Astrocyte (in vitro differentiated cells and primary cell): ENCODE measurements at regions not wholly inside any gene's neighbourhood (a gene's known extent, or its start where the extent isn't known, plus 50 kb on each side); places are given as distances from the start of the nearest gene placed in this dataset.

Experiments used
- DNase-seq: peaks from one replicate; pipeline ENCODE4 v3.0.0-alpha.2; 2010; ENCODE audit warnings: low read depth
- FAIRE-seq: peaks from 2 replicates; lab custom pipeline; 2011; peaks lifted over from hg19 to GRCh38; lab: Jason Lieb, UNC
- H2AFZ ChIP-seq: 2 replicates; pipeline ENCODE4 v1.6.0; 2012; ENCODE audit warnings: low read depth, low read length, inconsistent platforms
- H3K27ac ChIP-seq: 2 replicates; pipeline ENCODE4 v1.5.1; 2011; ENCODE audit warnings: low read depth, low read length, inconsistent platforms
- H3K27me3 ChIP-seq: 2 replicates; pipeline ENCODE4 v1.6.0; 2011; ENCODE audit warnings: low read length, inconsistent platforms; ENCODE audit not compliant: insufficient read depth
- H3K36me3 ChIP-seq: 2 replicates; pipeline ENCODE4 v1.5.1; 2011; ENCODE audit warnings: low read length, inconsistent platforms; ENCODE audit not compliant: insufficient read depth
- H3K4me1 ChIP-seq: 2 replicates; pipeline ENCODE4 v1.5.1; 2011; ENCODE audit warnings: low read length, inconsistent platforms; ENCODE audit not compliant: insufficient read depth
- H3K4me2 ChIP-seq: 2 replicates; pipeline ENCODE4 v1.6.0; 2012; ENCODE audit warnings: low read length, inconsistent platforms
- H3K4me3 ChIP-seq: 2 replicates; pipeline ENCODE4 v1.5.1; 2011; ENCODE audit warnings: low read depth, mild to moderate bottlenecking, low read length, inconsistent platforms; ENCODE audit not compliant: insufficient read depth
- H3K79me2 ChIP-seq: 2 replicates; pipeline ENCODE4 v1.6.0; 2012; ENCODE audit warnings: mild to moderate bottlenecking, low read length, inconsistent platforms; ENCODE audit not compliant: insufficient read depth
- H3K9ac ChIP-seq: 2 replicates; pipeline ENCODE4 v1.6.0; 2012; ENCODE audit warnings: mild to moderate bottlenecking, low read length, inconsistent platforms
- H3K9me3 ChIP-seq: 2 replicates; pipeline ENCODE4 v1.5.1; 2012; ENCODE audit warnings: low read depth, mild to moderate bottlenecking, low read length, inconsistent platforms; ENCODE audit not compliant: insufficient read depth
- H4K20me1 ChIP-seq: 2 replicates; pipeline ENCODE4 v1.6.0; 2012; ENCODE audit warnings: low read length, inconsistent platforms; ENCODE audit not compliant: insufficient read depth
- H3K27ac Mint-ChIP-seq: one replicate; pipeline ENCODE4 v1.8.0; 2021; ENCODE audit warnings: mild to moderate bottlenecking, mixed read lengths; ENCODE audit not compliant: unreplicated experiment
- H3K27me3 Mint-ChIP-seq: one replicate; pipeline ENCODE4 v1.8.0; 2021; ENCODE audit warnings: low read depth, mixed read lengths; ENCODE audit not compliant: unreplicated experiment
- H3K36me3 Mint-ChIP-seq: one replicate; pipeline ENCODE4 v1.8.0; 2021; ENCODE audit warnings: low read depth, mixed read lengths; ENCODE audit not compliant: unreplicated experiment
- H3K4me1 Mint-ChIP-seq: one replicate; pipeline ENCODE4 v1.8.0; 2021; ENCODE audit warnings: low read depth, mixed read lengths; ENCODE audit not compliant: unreplicated experiment
- H3K4me3 Mint-ChIP-seq: one replicate; pipeline ENCODE4 v1.8.0; 2021; ENCODE audit warnings: mild to moderate bottlenecking, moderate library complexity, mixed read lengths; ENCODE audit not compliant: unreplicated experiment
- H3K9me3 Mint-ChIP-seq: one replicate; pipeline ENCODE4 v1.8.0; 2021; ENCODE audit warnings: mild to moderate bottlenecking, mixed read lengths; ENCODE audit not compliant: unreplicated experiment
- EZH2 ChIP-seq: IDR thresholded peaks from 2 replicates; pipeline ENCODE4 v1.6.1; 2012; ENCODE audit warnings: mild to moderate bottlenecking, low read length, inconsistent platforms; ENCODE audit not compliant: insufficient read depth
- TF ChIP-seq, protein P1 (sequence below): IDR thresholded peaks from 2 replicates; pipeline ENCODE4 v1.5.1; 2011; ENCODE audit warnings: low read depth, mild to moderate bottlenecking, inconsistent platforms, low read length, moderate library complexity; ENCODE audit not compliant: insufficient read depth

DNA sequence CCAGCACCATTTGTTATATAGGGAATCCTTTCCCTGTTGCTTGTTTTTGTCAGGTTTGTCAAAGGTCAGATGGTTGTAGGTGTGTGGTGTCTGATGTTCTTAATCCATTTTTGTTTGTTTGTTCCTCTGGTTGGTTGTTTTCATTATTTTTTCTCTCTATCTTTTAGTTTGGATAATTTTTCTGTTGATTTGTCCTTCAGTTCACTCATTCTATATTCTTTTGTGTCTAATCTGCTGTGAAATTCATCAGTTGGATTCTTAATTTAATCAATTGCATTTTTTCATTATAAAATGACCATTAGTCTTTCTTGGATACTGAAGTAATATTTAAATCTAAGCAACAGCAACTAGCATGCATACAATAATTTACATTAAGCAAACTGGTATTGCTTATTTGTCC, 206.7 kb upstream of the TRIB2 start:
- no peak for FAIRE-seq
- no peaks in the 10 kb centered on the region for H3K36me3 Mint-ChIP-seq
- Histone ChIP-seq H3K4me2 (no peak overlapping the region), H3K4me3 (no peak overlapping the region), H3K27ac (no peak overlapping the region), H3K9me3 (no peaks in the 10 kb centered on the region), H3K79me2 (no peaks in the 10 kb centered on the region), H3K9ac (no peak overlapping the region), H3K36me3 (no peaks in the 10 kb centered on the region), H3K27me3 (no peaks in the 10 kb centered on the region), H2AFZ (no peak overlapping the region), H4K20me1 (no peaks in the 10 kb centered on the region), H3K4me1 (no peaks in the 10 kb centered on the region)
- H3K4me3 Mint-ChIP-seq: no peak overlapping the region
- TF ChIP-seq, protein P1, sequence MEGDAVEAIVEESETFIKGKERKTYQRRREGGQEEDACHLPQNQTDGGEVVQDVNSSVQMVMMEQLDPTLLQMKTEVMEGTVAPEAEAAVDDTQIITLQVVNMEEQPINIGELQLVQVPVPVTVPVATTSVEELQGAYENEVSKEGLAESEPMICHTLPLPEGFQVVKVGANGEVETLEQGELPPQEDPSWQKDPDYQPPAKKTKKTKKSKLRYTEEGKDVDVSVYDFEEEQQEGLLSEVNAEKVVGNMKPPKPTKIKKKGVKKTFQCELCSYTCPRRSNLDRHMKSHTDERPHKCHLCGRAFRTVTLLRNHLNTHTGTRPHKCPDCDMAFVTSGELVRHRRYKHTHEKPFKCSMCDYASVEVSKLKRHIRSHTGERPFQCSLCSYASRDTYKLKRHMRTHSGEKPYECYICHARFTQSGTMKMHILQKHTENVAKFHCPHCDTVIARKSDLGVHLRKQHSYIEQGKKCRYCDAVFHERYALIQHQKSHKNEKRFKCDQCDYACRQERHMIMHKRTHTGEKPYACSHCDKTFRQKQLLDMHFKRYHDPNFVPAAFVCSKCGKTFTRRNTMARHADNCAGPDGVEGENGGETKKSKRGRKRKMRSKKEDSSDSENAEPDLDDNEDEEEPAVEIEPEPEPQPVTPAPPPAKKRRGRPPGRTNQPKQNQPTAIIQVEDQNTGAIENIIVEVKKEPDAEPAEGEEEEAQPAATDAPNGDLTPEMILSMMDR: no peak
- TF ChIP-seq EZH2: no peak
- peaks cover 6% of the 10 kb centered on the region for H3K9me3 Mint-ChIP-seq
- no peak for DNase-seq
- H3K27me3 Mint-ChIP-seq: no peaks in the 10 kb centered on the region
- peaks cover 18% of the 10 kb centered on the region for H3K4me1 Mint-ChIP-seq
- H3K27ac Mint-ChIP-seq: no peak overlapping the region

GRCh38 chr2:12513339-12513738, 203.4 kb upstream of the TRIB2 start:
- Histone ChIP-seq H3K27ac (no peak overlapping the region), H3K36me3 (no peaks in the 10 kb centered on the region), H3K4me3 (no peak overlapping the region), H3K79me2 (no peaks in the 10 kb centered on the region), H3K9me3 (no peaks in the 10 kb centered on the region), H3K27me3 (no peaks in the 10 kb centered on the region), H3K4me1 (no peaks in the 10 kb centered on the region), H3K9ac (no peak overlapping the region), H2AFZ (no peak overlapping the region), H4K20me1 (no peaks in the 10 kb centered on the region), H3K4me2 (no peak overlapping the region)
- Mint-ChIP-seq H3K4me3 (no peak overlapping the region), H3K27ac (no peak overlapping the region), H3K36me3 (no peaks in the 10 kb centered on the region), H3K27me3 (no peaks in the 10 kb centered on the region), H3K9me3 (peaks cover 6% of the 10 kb centered on the region), H3K4me1 (peaks cover 5% of the 10 kb centered on the region)
- DNase-seq (no peak), FAIRE-seq (no peak)
- no peak for TF ChIP-seq EZH2
- TF ChIP-seq, protein P1: no peak

DNA sequence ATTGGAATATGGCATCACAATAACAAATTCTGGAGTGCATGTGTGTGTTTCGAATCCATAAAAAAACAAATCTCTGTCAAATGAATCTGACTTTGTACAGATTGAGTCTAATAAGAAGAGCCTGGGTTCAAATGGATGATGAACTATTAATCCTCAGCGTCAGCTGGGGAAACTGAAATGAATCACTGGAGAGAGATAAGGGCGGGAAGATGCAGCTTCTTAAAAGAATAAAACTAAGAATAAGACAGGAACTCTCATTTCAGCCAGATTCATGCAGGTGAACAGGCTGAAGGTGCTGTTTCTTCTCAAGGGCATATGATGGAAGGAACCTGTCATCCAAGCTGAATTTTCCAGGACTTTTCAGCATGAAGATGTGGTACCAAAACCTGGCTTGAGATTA, 202.6 kb upstream of the TRIB2 start:
- no peak overlapping the region for H3K4me3 Mint-ChIP-seq
- H2AFZ ChIP-seq: no peak overlapping the region
- no peaks in the 10 kb centered on the region for H3K4me1 ChIP-seq
- no peaks in the 10 kb centered on the region for H3K27me3 ChIP-seq
- peaks cover 3% of the 10 kb centered on the region for H3K9me3 Mint-ChIP-seq
- no peaks in the 10 kb centered on the region for H4K20me1 ChIP-seq
- DNase-seq (no peak), FAIRE-seq (peak; percentile 60)
- H3K36me3 ChIP-seq: no peaks in the 10 kb centered on the region
- peaks cover 5% of the 10 kb centered on the region for H3K4me1 Mint-ChIP-seq
- no peak overlapping the region for H3K9ac ChIP-seq
- no peak overlapping the region for H3K27ac ChIP-seq
- no peaks in the 10 kb centered on the region for H3K27me3 Mint-ChIP-seq
- no peak overlapping the region for H3K27ac Mint-ChIP-seq
- TF ChIP-seq, protein P1: no peak
- no peak for TF ChIP-seq EZH2
- no peak overlapping the region for H3K4me2 ChIP-seq
- H3K9me3 ChIP-seq: no peaks in the 10 kb centered on the region
- no peaks in the 10 kb centered on the region for H3K36me3 Mint-ChIP-seq
- no peak overlapping the region for H3K4me3 ChIP-seq
- no peaks in the 10 kb centered on the region for H3K79me2 ChIP-seq
